ENCODE measurements at regions not wholly inside any gene's neighbourhood (a gene's known extent, or its start where the extent isn't known, plus 50 kb on each side); places are given as distances from the start of the nearest gene placed in this dataset.

- no peak for TF ChIP-seq CTCF (IDR thresholded peaks at IDR 0.05; ENCODE audit: extremely low read depth, insufficient read depth, missing control alignments)
- in situ Hi-C loops (cut with MboI; ENCODE audit: low pct_unique_long_range_greater_than_20kb, low sequenced_read_pairs, unreplicated experiment), result no loop called here
- no peak for DNase-seq (ENCODE audit: low spot score)
Measured at GRCh38 chr3:160126051-160126450, 99.2 kb upstream of the C3orf80 start.

- no peak for DNase-seq (ENCODE audit: low spot score)
- in situ Hi-C loops (cut with MboI; ENCODE audit: low pct_unique_long_range_greater_than_20kb, low sequenced_read_pairs, unreplicated experiment), result no loop called here
- TF ChIP-seq CTCF (IDR thresholded peaks at IDR 0.05; ENCODE audit: extremely low read depth, insufficient read depth, missing control alignments), result no peak
Measured at GRCh38 chr3:160126761-160127160, 98.5 kb upstream of the C3orf80 start.

GRCh38 chr3:160127308-160127707, 97.9 kb upstream of the C3orf80 start:
- DNase-seq (ENCODE audit: low spot score), result no peak
- in situ Hi-C loops (cut with MboI; ENCODE audit: low pct_unique_long_range_greater_than_20kb, low sequenced_read_pairs, unreplicated experiment), result no loop called here
- no peak for TF ChIP-seq CTCF (IDR thresholded peaks at IDR 0.05; ENCODE audit: extremely low read depth, insufficient read depth, missing control alignments)

GRCh38 chr3:160128056-160128455, 97.2 kb upstream of the C3orf80 start:
- no peak for DNase-seq (ENCODE audit: low spot score)
- TF ChIP-seq CTCF (IDR thresholded peaks at IDR 0.05; ENCODE audit: extremely low read depth, insufficient read depth, missing control alignments), result no peak
- in situ Hi-C loops (cut with MboI; ENCODE audit: low pct_unique_long_range_greater_than_20kb, low sequenced_read_pairs, unreplicated experiment), result no loop called here

- no peak for DNase-seq (ENCODE audit: low spot score)
- in situ Hi-C loops (cut with MboI; ENCODE audit: low pct_unique_long_range_greater_than_20kb, low sequenced_read_pairs, unreplicated experiment), result no loop called here
- TF ChIP-seq CTCF (IDR thresholded peaks at IDR 0.05; ENCODE audit: extremely low read depth, insufficient read depth, missing control alignments), result no peak
Measured at GRCh38 chr3:160129459-160130061, 95.7 kb upstream of the C3orf80 start.

GRCh38 chr3:160130071-160130470, 95.2 kb upstream of the C3orf80 start:
- in situ Hi-C loops (cut with MboI; ENCODE audit: low pct_unique_long_range_greater_than_20kb, low sequenced_read_pairs, unreplicated experiment), result no loop called here
- no peak for TF ChIP-seq CTCF (IDR thresholded peaks at IDR 0.05; ENCODE audit: extremely low read depth, insufficient read depth, missing control alignments)
- no peak for DNase-seq (ENCODE audit: low spot score)

- in situ Hi-C loops (cut with MboI; ENCODE audit: low pct_unique_long_range_greater_than_20kb, low sequenced_read_pairs, unreplicated experiment), result no loop called here
- no peak for DNase-seq (ENCODE audit: low spot score)
Measured at GRCh38 chr3:160130950-160131349, 94.3 kb upstream of the C3orf80 start.

More at GRCh38 chr3:160130950-160131349, 94.3 kb upstream of the C3orf80 start:
- no peak for TF ChIP-seq CTCF (IDR thresholded peaks at IDR 0.05; ENCODE audit: extremely low read depth, insufficient read depth, missing control alignments)
